SK-N-SH (cell line): ENCODE measurements at regions not wholly inside any gene's neighbourhood (a gene's known extent, or its start where the extent isn't known, plus 50 kb on each side); places are given as distances from the start of the nearest gene placed in this dataset.

ENCODE experiments used
- CTCF ChIA-PET: fragments of 300-600, 350-600 bp; formaldehyde crosslinking; extraction: SDS; loops from one replicate; lab custom pipeline; 2021; lab: Yijun Ruan, JAX
- POLR2A ChIA-PET: fragments of 350-600 bp; sonication (Branson Sonifier 250); formaldehyde crosslinking; extraction: SDS; loops from one replicate; lab custom pipeline; 2020; ENCODE audit warnings: antibody characterized with exemption, inconsistent platforms; lab: Yijun Ruan, JAX
- DNase-seq: peaks from one replicate; pipeline ENCODE4 v3.0.0; 2012
- H2AFZ ChIP-seq: fragments of 200-600 bp; sonication (generic); 2 replicates; pipeline ENCODE4 v1.8.1; 2016; ENCODE audit warnings: antibody characterized with exemption, mild to moderate bottlenecking, low read depth
- H3F3A ChIP-seq: fragments of 200-600 bp; sonication (generic); replicated peaks from 2 replicates; pipeline ENCODE3; 2016; ENCODE audit warnings: antibody characterized with exemption, mild to moderate bottlenecking; ENCODE audit not compliant: insufficient read depth
- H3K27ac ChIP-seq, 2 experiments: fragments of 200-500 bp in 1 of 2; fragments of 200-600 bp in 1 of 2; sonication (Bioruptor generic) in 1 of 2; sonication (generic), shearing (Covaris generic) in 1 of 2; 2 replicates each; pipeline versions ENCODE4 v1.5.1 to v1.6.1; 2014 to 2016; ENCODE audit warnings: low read depth in 2 of 2, inconsistent platforms in 1 of 2, low read length in 1 of 2, mild to moderate bottlenecking in 1 of 2, mixed read lengths in 1 of 2
- H3K27me3 ChIP-seq: fragments of 200-600 bp; sonication (generic), shearing (Covaris generic); 2 replicates; pipeline ENCODE4 v1.6.1; 2016; ENCODE audit warnings: mixed run types; ENCODE audit not compliant: insufficient read depth
- H3K36me3 ChIP-seq, 2 experiments: fragments of 200-500 bp in 1 of 2; fragments of 200-600 bp in 1 of 2; sonication (Bioruptor generic) in 1 of 2; sonication (generic) in 1 of 2; replicated peaks in 1 of 2; 2 replicates each; pipeline versions ENCODE3 to v1.5.1; 2014 to 2016; ENCODE audit warnings: low read length in 1 of 2, mild to moderate bottlenecking in 1 of 2; ENCODE audit not compliant: insufficient read depth in 2 of 2, control insufficient read depth in 1 of 2
- H3K4me1 ChIP-seq, 2 experiments: fragments of 200-500 bp in 1 of 2; fragments of 200-600 bp in 1 of 2; sonication (Bioruptor generic) in 1 of 2; sonication (generic), shearing (Covaris generic) in 1 of 2; 2 replicates each; pipeline versions ENCODE4 v1.5.1 to v1.6.1; 2014 to 2016; ENCODE audit warnings: low read depth in 1 of 2, low read length in 1 of 2, mixed run types in 1 of 2; ENCODE audit not compliant: insufficient read depth in 2 of 2, control insufficient read depth in 1 of 2
- H3K4me2 ChIP-seq: fragments of 200-600 bp; sonication (generic), shearing (Covaris generic); 2 replicates; pipeline ENCODE4 v1.6.1; 2017; ENCODE audit warnings: mixed run types
- H3K4me3 ChIP-seq, 2 experiments: fragments of 200-500 bp in 1 of 2; fragments of 200-600 bp in 1 of 2; sonication (Bioruptor generic) in 1 of 2; sonication (generic), shearing (Covaris generic) in 1 of 2; 2 replicates each; pipeline versions ENCODE4 v1.5.1 to v1.8.1; 2014 to 2016; ENCODE audit warnings: low read depth in 2 of 2, inconsistent platforms in 1 of 2, low read length in 1 of 2, mild to moderate bottlenecking in 1 of 2, mixed read lengths in 1 of 2, moderate library complexity in 1 of 2
- H3K79me2 ChIP-seq: fragments of 200-600 bp; sonication (generic); 2 replicates; pipeline ENCODE4 v1.8.1; 2017; ENCODE audit warnings: mild to moderate bottlenecking; ENCODE audit not compliant: insufficient read depth
- H3K9ac ChIP-seq: fragments of 200-600 bp; sonication (generic); 2 replicates; pipeline ENCODE4 v1.6.1; 2017; ENCODE audit warnings: mixed run types
- H3K9me2 ChIP-seq: fragments of 200-600 bp; sonication (generic); 2 replicates; pipeline ENCODE4 v1.6.1; 2017; ENCODE audit warnings: mixed run types
- H3K9me3 ChIP-seq: fragments of 200-600 bp; sonication (generic); 2 replicates; pipeline ENCODE4 v1.6.1; 2017; ENCODE audit warnings: mixed run types, mild to moderate bottlenecking, moderate library complexity
- H4K20me1 ChIP-seq: fragments of 200-600 bp; sonication (generic); 2 replicates; pipeline ENCODE4 v1.6.1; 2017; ENCODE audit warnings: mild to moderate bottlenecking, mixed run types; ENCODE audit not compliant: insufficient read depth
- CHD2 ChIP-seq: fragments of 150-350 bp; IDR thresholded peaks from 2 replicates; pipeline ENCODE4 v1.6.1; 2018; ENCODE audit warnings: low read length; ENCODE audit not compliant: partially characterized antibody
- ELF1 ChIP-seq: IDR thresholded peaks from 2 replicates; pipeline ENCODE4 v1.4.0; 2012
- EP300 ChIP-seq, 2 experiments: IDR thresholded peaks; 2 replicates each; pipeline versions ENCODE4 v1.4.0 to v1.6.1; 2012; ENCODE audit warnings: borderline replicate concordance in 1 of 2, low read depth in 1 of 2, low read length in 1 of 2
- EZH2phosphoT487 ChIP-seq: fragments of 200-600 bp; sonication (generic); IDR thresholded peaks from 2 replicates; pipeline ENCODE4 v1.6.1; 2017; ENCODE audit warnings: low read depth, mixed run types, mild to moderate bottlenecking, antibody characterized with exemption, moderate library complexity, borderline replicate concordance
- FOSL2 ChIP-seq: IDR thresholded peaks from 2 replicates; pipeline ENCODE4 v1.4.0; 2012; ENCODE audit warnings: low read depth, mild to moderate bottlenecking, moderate library complexity, borderline replicate concordance
- FOXJ3 ChIP-seq: sonication (generic); formaldehyde crosslinking; IDR thresholded peaks from 2 replicates; pipeline ENCODE4 v1.5.1; 2020; ENCODE audit warnings: mild to moderate bottlenecking, missing genetic modification reagents
- JUND ChIP-seq: IDR thresholded peaks from 2 replicates; pipeline ENCODE4 v1.4.0; 2012
- MXI1 ChIP-seq: IDR thresholded peaks from 2 replicates; pipeline ENCODE4 v1.6.1; 2012; ENCODE audit warnings: mild to moderate bottlenecking, low read depth, low read length, improper control_type of control experiment
- NRF1 ChIP-seq: IDR thresholded peaks from 2 replicates; pipeline ENCODE4 v1.6.1; 2012; ENCODE audit warnings: low read depth, mild to moderate bottlenecking, low read length
- POLR2AphosphoS5 ChIP-seq: IDR thresholded peaks from 2 replicates; pipeline ENCODE4 v1.6.1; 2012; ENCODE audit warnings: low read depth, low read length
- RCOR1 ChIP-seq: fragments of 150-350 bp; IDR thresholded peaks from 2 replicates; pipeline ENCODE4 v1.6.1; 2017; ENCODE audit warnings: antibody characterized with exemption, low read length
- RXRA ChIP-seq: IDR thresholded peaks from 2 replicates; pipeline ENCODE4 v1.4.0; 2012; ENCODE audit warnings: low read depth, mild to moderate bottlenecking, borderline replicate concordance
- SIN3A ChIP-seq: IDR thresholded peaks from 2 replicates; pipeline ENCODE4 v1.6.1; 2012; ENCODE audit warnings: low read depth, mild to moderate bottlenecking, low read length, moderate library complexity, borderline replicate concordance
- SMC3 ChIP-seq: IDR thresholded peaks from 2 replicates; pipeline ENCODE4 v1.6.1; 2012; ENCODE audit warnings: low read depth, low read length, improper control_type of control experiment
- TAF1 ChIP-seq: IDR thresholded peaks from 2 replicates; pipeline ENCODE4 v1.6.1; 2012; ENCODE audit warnings: low read depth, mild to moderate bottlenecking, low read length, moderate library complexity, borderline replicate concordance
- TCF12 ChIP-seq: IDR thresholded peaks from 2 replicates; pipeline ENCODE4 v1.4.0; 2012
- YY1 ChIP-seq: IDR thresholded peaks from 2 replicates; pipeline ENCODE4 v1.4.0; 2012; ENCODE audit warnings: low read depth, mild to moderate bottlenecking
- WGBS: methylation state at CpG from one replicate; pipeline ENCODE4 v1.1.6; 2017; ENCODE audit warnings: low lambda C conversion rate; 5-methylcytosine and 5-hydroxymethylcytosine counted together
- TF ChIP-seq, protein P1 (sequence below): IDR thresholded peaks from 2 replicates; pipeline ENCODE4 v1.4.0; 2012; ENCODE audit warnings: low read depth, borderline replicate concordance
- TF ChIP-seq, protein P2 (sequence below): IDR thresholded peaks from 2 replicates; pipeline ENCODE4 v1.6.1; 2012; ENCODE audit warnings: mild to moderate bottlenecking, low read depth, low read length, moderate library complexity
- TF ChIP-seq, protein P3 (sequence below): fragments of 150-350 bp; IDR thresholded peaks from 2 replicates; pipeline ENCODE4 v1.6.1; 2016; ENCODE audit warnings: mild to moderate bottlenecking, low read depth, low read length
- TF ChIP-seq, protein P4 (sequence below): fragments of 150-350 bp; IDR thresholded peaks from 2 replicates; pipeline ENCODE4 v1.6.1; 2017; ENCODE audit warnings: antibody characterized with exemption, low read length, low read depth, borderline replicate concordance

DNA sequence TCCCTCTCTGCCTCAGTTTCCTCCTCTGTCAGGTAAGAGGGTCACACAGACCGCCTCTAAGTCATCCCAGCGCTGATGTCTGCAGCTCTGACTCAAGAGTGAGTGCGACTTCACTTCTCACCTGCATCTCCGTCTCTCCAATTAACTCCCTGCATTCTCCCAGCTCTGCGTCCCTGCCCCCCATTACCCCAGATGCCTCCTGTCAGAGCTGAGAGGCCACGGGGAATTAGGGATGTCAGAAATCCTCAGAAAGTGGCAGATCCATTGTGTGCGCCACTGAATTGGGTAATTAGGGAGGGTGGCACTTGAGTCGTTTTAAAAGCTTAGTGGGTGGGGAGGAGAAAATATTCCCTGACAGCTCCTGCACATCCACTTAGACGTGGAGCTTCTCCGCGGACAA lies 885.4 kb upstream of the EEF2KMT start:
- WGBS = 51% methylated on average over 11 of the region's 11 CpGs
- no peaks in the 10 kb centered on the region for H3K4me1 ChIP-seq
- H3K9ac ChIP-seq = no peak overlapping the region
- no peak for DNase-seq
- TF ChIP-seq FOXJ3 (CRISPR knock-in tag) (no peak), TAF1 (no peak), EP300 (IDR thresholded peaks at IDR 0.05; ENCODE audit: borderline replicate concordance in 1 of 2, low read depth in 1 of 2, low read length in 1 of 2) (no peak), FOSL2 (no peak), CHD2 (no peak), MXI1 (no peak), EZH2phosphoT487 (no peak), SMC3 (no peak)
- no peaks in the 10 kb centered on the region for H3K9me2 ChIP-seq
- H3K27me3 ChIP-seq = no peaks in the 10 kb centered on the region
- CTCF ChIA-PET = interaction anchor here (1.5 kb wide), 1 partner anchor 34 kb away, joined by 3 read pairs; no protein-coding TSS in a partner anchor
- no peaks in the 10 kb centered on the region for H3K79me2 ChIP-seq
- H2AFZ ChIP-seq = no peak overlapping the region
- no peaks in the 10 kb centered on the region for H3K9me3 ChIP-seq
- H3K36me3 ChIP-seq = no peaks in the 10 kb centered on the region
- no peaks in the 10 kb centered on the region for H4K20me1 ChIP-seq
- no peaks in the 10 kb centered on the region for H3F3A ChIP-seq
- H3K27ac ChIP-seq = no peak overlapping the region
- no peak overlapping the region for H3K4me2 ChIP-seq
- no peak overlapping the region for H3K4me3 ChIP-seq
- POLR2A ChIA-PET = no interaction called here

DNA sequence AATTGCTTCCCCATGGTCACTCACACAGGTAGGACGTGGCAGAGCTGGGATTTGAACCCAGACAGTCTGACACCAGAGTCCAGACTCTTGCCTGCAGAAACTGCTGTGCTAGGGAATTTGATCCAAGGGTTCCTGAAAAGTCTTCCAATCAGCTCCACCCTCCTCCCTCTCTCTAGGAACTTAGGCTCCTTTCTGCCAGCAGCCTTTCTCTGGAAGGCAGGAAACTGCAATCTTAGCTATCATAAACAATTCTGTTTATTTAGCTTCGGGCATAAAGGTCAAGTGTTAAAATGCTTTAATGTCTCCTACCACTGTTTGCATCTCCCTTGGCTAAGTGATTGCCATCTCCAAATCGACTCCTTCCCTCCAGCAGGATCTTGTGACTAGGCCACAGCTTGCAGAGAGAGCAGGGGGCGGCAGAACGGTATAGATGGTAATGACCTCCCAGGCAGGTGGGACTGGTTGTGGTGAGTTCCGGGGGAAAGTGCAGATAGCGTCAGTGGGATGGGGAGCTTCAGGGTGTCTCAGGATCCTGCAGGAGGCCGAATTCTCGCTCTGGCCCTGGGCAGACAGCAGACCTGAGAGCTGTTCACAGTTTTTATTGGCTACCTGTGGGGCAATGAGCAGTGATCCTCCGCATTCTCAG lies 882.4 kb upstream of the EEF2KMT start:
- no peak for TF ChIP-seq YY1
- TF ChIP-seq EZH2phosphoT487 = no peak
- no peak for TF ChIP-seq ELF1
- TF ChIP-seq, protein P1, sequence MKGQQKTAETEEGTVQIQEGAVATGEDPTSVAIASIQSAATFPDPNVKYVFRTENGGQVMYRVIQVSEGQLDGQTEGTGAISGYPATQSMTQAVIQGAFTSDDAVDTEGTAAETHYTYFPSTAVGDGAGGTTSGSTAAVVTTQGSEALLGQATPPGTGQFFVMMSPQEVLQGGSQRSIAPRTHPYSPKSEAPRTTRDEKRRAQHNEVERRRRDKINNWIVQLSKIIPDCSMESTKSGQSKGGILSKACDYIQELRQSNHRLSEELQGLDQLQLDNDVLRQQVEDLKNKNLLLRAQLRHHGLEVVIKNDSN = no peak
- TF ChIP-seq, protein P2, sequence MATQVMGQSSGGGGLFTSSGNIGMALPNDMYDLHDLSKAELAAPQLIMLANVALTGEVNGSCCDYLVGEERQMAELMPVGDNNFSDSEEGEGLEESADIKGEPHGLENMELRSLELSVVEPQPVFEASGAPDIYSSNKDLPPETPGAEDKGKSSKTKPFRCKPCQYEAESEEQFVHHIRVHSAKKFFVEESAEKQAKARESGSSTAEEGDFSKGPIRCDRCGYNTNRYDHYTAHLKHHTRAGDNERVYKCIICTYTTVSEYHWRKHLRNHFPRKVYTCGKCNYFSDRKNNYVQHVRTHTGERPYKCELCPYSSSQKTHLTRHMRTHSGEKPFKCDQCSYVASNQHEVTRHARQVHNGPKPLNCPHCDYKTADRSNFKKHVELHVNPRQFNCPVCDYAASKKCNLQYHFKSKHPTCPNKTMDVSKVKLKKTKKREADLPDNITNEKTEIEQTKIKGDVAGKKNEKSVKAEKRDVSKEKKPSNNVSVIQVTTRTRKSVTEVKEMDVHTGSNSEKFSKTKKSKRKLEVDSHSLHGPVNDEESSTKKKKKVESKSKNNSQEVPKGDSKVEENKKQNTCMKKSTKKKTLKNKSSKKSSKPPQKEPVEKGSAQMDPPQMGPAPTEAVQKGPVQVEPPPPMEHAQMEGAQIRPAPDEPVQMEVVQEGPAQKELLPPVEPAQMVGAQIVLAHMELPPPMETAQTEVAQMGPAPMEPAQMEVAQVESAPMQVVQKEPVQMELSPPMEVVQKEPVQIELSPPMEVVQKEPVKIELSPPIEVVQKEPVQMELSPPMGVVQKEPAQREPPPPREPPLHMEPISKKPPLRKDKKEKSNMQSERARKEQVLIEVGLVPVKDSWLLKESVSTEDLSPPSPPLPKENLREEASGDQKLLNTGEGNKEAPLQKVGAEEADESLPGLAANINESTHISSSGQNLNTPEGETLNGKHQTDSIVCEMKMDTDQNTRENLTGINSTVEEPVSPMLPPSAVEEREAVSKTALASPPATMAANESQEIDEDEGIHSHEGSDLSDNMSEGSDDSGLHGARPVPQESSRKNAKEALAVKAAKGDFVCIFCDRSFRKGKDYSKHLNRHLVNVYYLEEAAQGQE = no peak
- no peak for TF ChIP-seq JUND
- no peak for TF ChIP-seq SIN3A
- TF ChIP-seq, protein P3, sequence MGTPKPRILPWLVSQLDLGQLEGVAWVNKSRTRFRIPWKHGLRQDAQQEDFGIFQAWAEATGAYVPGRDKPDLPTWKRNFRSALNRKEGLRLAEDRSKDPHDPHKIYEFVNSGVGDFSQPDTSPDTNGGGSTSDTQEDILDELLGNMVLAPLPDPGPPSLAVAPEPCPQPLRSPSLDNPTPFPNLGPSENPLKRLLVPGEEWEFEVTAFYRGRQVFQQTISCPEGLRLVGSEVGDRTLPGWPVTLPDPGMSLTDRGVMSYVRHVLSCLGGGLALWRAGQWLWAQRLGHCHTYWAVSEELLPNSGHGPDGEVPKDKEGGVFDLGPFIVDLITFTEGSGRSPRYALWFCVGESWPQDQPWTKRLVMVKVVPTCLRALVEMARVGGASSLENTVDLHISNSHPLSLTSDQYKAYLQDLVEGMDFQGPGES = no peak
- no peak for TF ChIP-seq NRF1
- no peak for TF ChIP-seq MXI1
- no peak for TF ChIP-seq TCF12
- no peak for TF ChIP-seq FOSL2
- no peak for TF ChIP-seq CHD2
- TF ChIP-seq, protein P4, sequence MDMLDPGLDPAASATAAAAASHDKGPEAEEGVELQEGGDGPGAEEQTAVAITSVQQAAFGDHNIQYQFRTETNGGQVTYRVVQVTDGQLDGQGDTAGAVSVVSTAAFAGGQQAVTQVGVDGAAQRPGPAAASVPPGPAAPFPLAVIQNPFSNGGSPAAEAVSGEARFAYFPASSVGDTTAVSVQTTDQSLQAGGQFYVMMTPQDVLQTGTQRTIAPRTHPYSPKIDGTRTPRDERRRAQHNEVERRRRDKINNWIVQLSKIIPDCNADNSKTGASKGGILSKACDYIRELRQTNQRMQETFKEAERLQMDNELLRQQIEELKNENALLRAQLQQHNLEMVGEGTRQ = no peak
- TF ChIP-seq POLR2AphosphoS5 = no peak
- TF ChIP-seq RXRA = no peak
- no peak for TF ChIP-seq RCOR1
- TF ChIP-seq, all 33 proteins: peak for 0
- Histone ChIP-seq H2AFZ (no peak overlapping the region), H3K4me3 (no peak overlapping the region), H3K4me2 (no peak overlapping the region), H3K9me2 (no peaks in the 10 kb centered on the region), H4K20me1 (no peaks in the 10 kb centered on the region), H3K36me3 (no peaks in the 10 kb centered on the region), H3K27me3 (no peaks in the 10 kb centered on the region), H3K27ac (no peak overlapping the region), H3K9me3 (no peaks in the 10 kb centered on the region), H3K79me2 (no peaks in the 10 kb centered on the region), H3K9ac (no peak overlapping the region), H3F3A (no peaks in the 10 kb centered on the region), H3K4me1 (peaks cover 0 to 1% of the 10 kb centered on the region in 2 experiments; a peak in 1 of 4 replicates)
- no peak for DNase-seq
- WGBS = 25% methylated on average over 10 of the region's 10 CpGs
- ChIA-PET CTCF (interaction anchor here (0.6 to 1.9 kb wide), 2 partner anchors 15 to 99 kb away, joined by 3 to 4 read pairs; no protein-coding TSS in a partner anchor), POLR2A (no interaction called here)
